GM21786 (cell line): ENCODE measurements at regions not wholly inside any gene's neighbourhood (a gene's known extent, or its start where the extent isn't known, plus 50 kb on each side); places are given as distances from the start of the nearest gene placed in this dataset.
"Not testable (repeated sequence)": the region's sequence is repeated elsewhere in the genome, so short reads cannot be mapped to it uniquely, and the experiment has no call there.

Source experiments
- ATAC-seq: cut with Tn5 transposase; IDR thresholded peaks from one replicate; pipeline ENCODE4 v1.9.1; 2021; ENCODE audit not compliant: unreplicated experiment

GRCh38 chr2:131827481-131828163 is 299.9 kb downstream of the CCDC74A start:
- ATAC-seq, result no peak

- ATAC-seq, result no peak
These were observed 300.5 kb downstream of the CCDC74A start for GRCh38 chr2:131828164-131828561.

GRCh38 chr2:131828633-131829455 is 301.2 kb downstream of the CCDC74A start:
- ATAC-seq, result not testable (repeated sequence)

- not testable (repeated sequence) for ATAC-seq
These were observed 302.0 kb downstream of the CCDC74A start for GRCh38 chr2:131829456-131830241.

- ATAC-seq, result not testable (repeated sequence)
These were observed 302.7 kb downstream of the CCDC74A start for GRCh38 chr2:131830242-131830945.

GRCh38 chr2:131830946-131831310 is 303.2 kb downstream of the CCDC74A start:
- not testable (repeated sequence) for ATAC-seq

- not testable (repeated sequence) for ATAC-seq
These were observed 303.9 kb downstream of the CCDC74A start for GRCh38 chr2:131831450-131832208.

- not testable (repeated sequence) for ATAC-seq
These were observed 304.6 kb downstream of the CCDC74A start for GRCh38 chr2:131832209-131832780.

GRCh38 chr2:131832917-131833316 is 305.2 kb downstream of the CCDC74A start:
- ATAC-seq, result not testable (repeated sequence)

- ATAC-seq, result not testable (repeated sequence)
These were observed 305.9 kb downstream of the CCDC74A start for GRCh38 chr2:131833367-131834202.

- not testable (repeated sequence) for ATAC-seq
These were observed 306.7 kb downstream of the CCDC74A start for GRCh38 chr2:131834203-131835020.

GRCh38 chr2:131835022-131835421 is 307.3 kb downstream of the CCDC74A start:
- not testable (repeated sequence) for ATAC-seq

- ATAC-seq, result no peak
These were observed 308.0 kb downstream of the CCDC74A start for GRCh38 chr2:131835621-131836091.

GRCh38 chr2:131836116-131836515 is 308.4 kb downstream of the CCDC74A start:
- not testable (repeated sequence) for ATAC-seq

GRCh38 chr2:131844044-131844443 is 316.4 kb downstream of the CCDC74A start:
- not testable (repeated sequence) for ATAC-seq

GRCh38 chr2:131856202-131856601 is 305.6 kb downstream of the ANKRD30BL start:
- ATAC-seq, result not testable (repeated sequence)

- not testable (repeated sequence) for ATAC-seq
These were observed 303.6 kb downstream of the ANKRD30BL start for GRCh38 chr2:131858197-131858596.
